Parathyroid adenoma (tissue), 2 donors: ENCODE measurements at regions not wholly inside any gene's neighbourhood (a gene's known extent, or its start where the extent isn't known, plus 50 kb on each side); places are given as distances from the start of the nearest gene placed in this dataset.

Experiments used
- H2AFZ ChIP-seq: fragments of 300-600 bp; sonication (generic); one replicate; pipeline ENCODE4 v1.7.0; 2017; ENCODE audit warnings: antibody characterized with exemption, mild to moderate bottlenecking
- H3K27ac ChIP-seq: fragments of 300-600 bp; sonication (generic); one replicate; pipeline ENCODE4 v1.7.0; 2017
- H3K27me3 ChIP-seq: fragments of 300-600 bp; sonication (generic); one replicate; pipeline ENCODE4 v1.7.0; 2017; ENCODE audit warnings: low read length; ENCODE audit not compliant: control insufficient read depth, insufficient read depth
- H3K36me3 ChIP-seq: fragments of 300-600 bp; sonication (generic); one replicate; pipeline ENCODE4 v1.7.0; 2017; ENCODE audit warnings: low read length; ENCODE audit not compliant: control insufficient read depth, insufficient read depth
- H3K4me1 ChIP-seq: fragments of 300-600 bp; sonication (generic); one replicate; pipeline ENCODE4 v1.7.0; 2017; ENCODE audit warnings: control low read depth
- H3K4me2 ChIP-seq: fragments of 300-600 bp; sonication (generic); one replicate; pipeline ENCODE4 v1.7.0; 2017; ENCODE audit warnings: low read length
- H3K4me3 ChIP-seq: fragments of 300-600 bp; sonication (generic); one replicate; pipeline ENCODE4 v1.7.0; 2017; ENCODE audit warnings: low read depth, low read length
- H3K79me2 ChIP-seq: fragments of 300-600 bp; sonication (generic); one replicate; pipeline ENCODE4 v1.7.0; 2017; ENCODE audit warnings: control low read depth
- H3K9ac ChIP-seq: fragments of 300-600 bp; sonication (generic); one replicate; pipeline ENCODE4 v1.7.0; 2017; ENCODE audit warnings: mild to moderate bottlenecking
- H3K9me3 ChIP-seq: fragments of 300-600 bp; sonication (generic); one replicate; pipeline ENCODE4 v1.7.0; 2017; ENCODE audit warnings: low read length; ENCODE audit not compliant: control insufficient read depth
- CTCF ChIP-seq: fragments of 300-600 bp; sonication (generic); IDR thresholded peaks from one replicate; pipeline ENCODE4 v1.7.0; 2017; ENCODE audit warnings: antibody characterized with exemption, mild to moderate bottlenecking
- donor health status: primary hyperparathyroidism.

- no peak overlapping the region for H3K27ac ChIP-seq
- H3K9ac ChIP-seq: no peak overlapping the region
- H3K4me3 ChIP-seq: no peak overlapping the region
- no peaks in the 10 kb centered on the region for H3K4me1 ChIP-seq
- no peaks in the 10 kb centered on the region for H3K36me3 ChIP-seq
- TF ChIP-seq CTCF: no peak
- no peaks in the 10 kb centered on the region for H3K27me3 ChIP-seq
- no peak overlapping the region for H3K4me2 ChIP-seq
- H3K79me2 ChIP-seq: no peaks in the 10 kb centered on the region
- H2AFZ ChIP-seq: no peak overlapping the region
- H3K9me3 ChIP-seq: no peaks in the 10 kb centered on the region
These were observed 55.5 kb upstream of the FBXL17 start for GRCh38 chr5:108437425-108437824.

- Histone ChIP-seq H3K4me1 (no peaks in the 10 kb centered on the region), H3K27me3 (no peaks in the 10 kb centered on the region), H3K4me3 (no peak overlapping the region), H3K79me2 (no peaks in the 10 kb centered on the region), H3K4me2 (no peak overlapping the region), H3K27ac (no peak overlapping the region), H3K9me3 (no peaks in the 10 kb centered on the region), H3K9ac (no peak overlapping the region), H3K36me3 (no peaks in the 10 kb centered on the region), H2AFZ (no peak overlapping the region)
- no peak for TF ChIP-seq CTCF
These were observed 54.8 kb upstream of the FBXL17 start for GRCh38 chr5:108436696-108437095.

- H3K4me1 ChIP-seq: no peaks in the 10 kb centered on the region
- H3K9me3 ChIP-seq: no peaks in the 10 kb centered on the region
- no peak for TF ChIP-seq CTCF
- no peak overlapping the region for H2AFZ ChIP-seq
- no peak overlapping the region for H3K9ac ChIP-seq
- H3K27ac ChIP-seq: no peak overlapping the region
- H3K4me2 ChIP-seq: no peak overlapping the region
- no peaks in the 10 kb centered on the region for H3K79me2 ChIP-seq
- no peaks in the 10 kb centered on the region for H3K27me3 ChIP-seq
- H3K4me3 ChIP-seq: no peak overlapping the region
- H3K36me3 ChIP-seq: no peaks in the 10 kb centered on the region
These were observed 51.7 kb upstream of the FBXL17 start for GRCh38 chr5:108433600-108433999.

GRCh38 chr5:108432024-108432423 is 50.1 kb upstream of the FBXL17 start:
- Histone ChIP-seq H3K79me2 (no peaks in the 10 kb centered on the region), H3K36me3 (no peaks in the 10 kb centered on the region), H2AFZ (no peak overlapping the region), H3K9me3 (no peaks in the 10 kb centered on the region), H3K4me3 (no peak overlapping the region), H3K4me2 (no peak overlapping the region), H3K27ac (no peak overlapping the region), H3K4me1 (no peaks in the 10 kb centered on the region), H3K27me3 (no peaks in the 10 kb centered on the region), H3K9ac (no peak overlapping the region)
- no peak for TF ChIP-seq CTCF
